IMR-90 (cell line): ENCODE measurements at regions not wholly inside any gene's neighbourhood (a gene's known extent, or its start where the extent isn't known, plus 50 kb on each side); places are given as distances from the start of the nearest gene placed in this dataset.

Source experiments
- ATAC-seq: fragments of 200-7000 bp; cut with Tn5 transposase; 2 replicates; pipeline ENCODE4 v1.9.1; 2020; ENCODE audit warnings: low read depth, mild to moderate bottlenecking, moderate library complexity
- BruUV-seq: library from RNA; stranded (reverse); fragments of 400-500 nt; replicated peaks from 2 replicates; lab custom pipeline; 2021; lab: Mats Ljungman, UMichigan
- CTCF ChIA-PET: fragments of 300-600 bp; formaldehyde crosslinking; extraction: SDS; loops from one replicate; lab custom pipeline; 2021; ENCODE audit warnings: antibody characterized with exemption; lab: Yijun Ruan, JAX
- POLR2A ChIA-PET: fragments of 300-600 bp; sonication (Branson Sonifier 250); formaldehyde crosslinking; loops from one replicate; lab custom pipeline; 2022; ENCODE audit warnings: antibody characterized with exemption; ENCODE audit not compliant: unreplicated experiment; lab: Charles Lee
- DNase-seq: peaks from one replicate; pipeline ENCODE4 v3.0.0; 2013
- H2AFZ ChIP-seq: replicated peaks from 2 replicates; pipeline ENCODE3; 2013; ENCODE audit warnings: low read length, mild to moderate bottlenecking; ENCODE audit not compliant: poor library complexity
- H2AK5ac ChIP-seq: 2 replicates; pipeline ENCODE4 v1.6.1; 2013; ENCODE audit warnings: low read depth, low read length, inconsistent platforms
- H2AK9ac ChIP-seq: replicated peaks from 2 replicates; pipeline ENCODE3; 2013; ENCODE audit warnings: mild to moderate bottlenecking, low read depth, low read length, moderate library complexity; ENCODE audit not compliant: poor library complexity
- H2BK120ac ChIP-seq: 2 replicates; pipeline ENCODE4 v1.6.1; 2013; ENCODE audit warnings: low read depth, low read length, inconsistent platforms
- H2BK15ac ChIP-seq: 3 replicates; pipeline ENCODE4 v1.6.1; 2013; ENCODE audit warnings: low read depth, low read length, inconsistent platforms
- H2BK20ac ChIP-seq: 2 replicates; pipeline ENCODE4 v1.6.1; 2013; ENCODE audit warnings: low read depth, mild to moderate bottlenecking, inconsistent platforms, low read length, moderate library complexity
- H2BK5ac ChIP-seq: 2 replicates; pipeline ENCODE4 v1.6.1; 2013; ENCODE audit warnings: mild to moderate bottlenecking, low read depth, low read length, inconsistent platforms; ENCODE audit not compliant: poor library complexity, severe bottlenecking
- H3K14ac ChIP-seq: replicated peaks from 2 replicates; pipeline ENCODE4 v1.6.1; 2013; ENCODE audit warnings: low read depth, low read length, inconsistent platforms
- H3K18ac ChIP-seq: 2 replicates; pipeline ENCODE4 v1.6.1; 2013; ENCODE audit warnings: low read depth, low read length, control low read depth
- H3K23ac ChIP-seq: 2 replicates; pipeline ENCODE4 v1.6.1; 2013; ENCODE audit warnings: low read depth, low read length, inconsistent platforms
- H3K27ac ChIP-seq: 2 replicates; pipeline ENCODE4 v1.5.1; 2013; ENCODE audit warnings: mild to moderate bottlenecking, control low read depth, low read length; ENCODE audit not compliant: insufficient read depth
- H3K27me3 ChIP-seq: 2 replicates; pipeline ENCODE4 v1.6.1; 2013; ENCODE audit warnings: low read length; ENCODE audit not compliant: control insufficient read depth, insufficient read depth
- H3K36me3 ChIP-seq: 2 replicates; pipeline ENCODE4 v1.6.1; 2013; ENCODE audit warnings: low read length, mixed read lengths; ENCODE audit not compliant: control insufficient read depth, insufficient read depth
- H3K4ac ChIP-seq: 2 replicates; pipeline ENCODE4 v1.6.1; 2013; ENCODE audit warnings: low read depth, low read length, inconsistent platforms
- H3K4me1 ChIP-seq: 2 replicates; pipeline ENCODE4 v1.6.1; 2013; ENCODE audit warnings: low read length, mixed read lengths; ENCODE audit not compliant: control insufficient read depth, insufficient read depth
- H3K4me2 ChIP-seq: 2 replicates; pipeline ENCODE4 v1.6.1; 2013; ENCODE audit warnings: low read depth, mild to moderate bottlenecking, control low read depth, low read length, moderate library complexity
- H3K4me3 ChIP-seq: 2 replicates; pipeline ENCODE4 v1.5.1; 2013; ENCODE audit warnings: low read depth, mild to moderate bottlenecking, control low read depth, low read length, moderate library complexity; ENCODE audit not compliant: insufficient read depth
- H3K56ac ChIP-seq: 2 replicates; pipeline ENCODE4 v1.6.1; 2013; ENCODE audit warnings: low read length, inconsistent platforms; ENCODE audit not compliant: insufficient read depth; ENCODE audit errors: extremely low read depth
- H3K79me1 ChIP-seq, 2 experiments: 2 replicates each; pipeline ENCODE4 v1.6.1; 2013; ENCODE audit warnings: low read length in 2 of 2, inconsistent platforms in 1 of 2, low read depth in 1 of 2
- H3K9ac ChIP-seq: 2 replicates; pipeline ENCODE4 v1.6.1; 2013; ENCODE audit warnings: low read depth, low read length, control low read depth
- H3K9me1 ChIP-seq: 2 replicates; pipeline ENCODE4 v1.6.1; 2013; ENCODE audit warnings: low read length, inconsistent platforms; ENCODE audit not compliant: insufficient read depth
- H3K9me3 ChIP-seq: 2 replicates; pipeline ENCODE4 v1.6.1; 2013; ENCODE audit warnings: low read length; ENCODE audit not compliant: control insufficient read depth, insufficient read depth
- H4K20me1 ChIP-seq: 2 replicates; pipeline ENCODE4 v1.6.1; 2013; ENCODE audit warnings: low read length, inconsistent platforms; ENCODE audit not compliant: insufficient read depth
- H4K5ac ChIP-seq: 2 replicates; pipeline ENCODE4 v1.6.1; 2013; ENCODE audit warnings: mild to moderate bottlenecking, low read depth, low read length, control low read depth
- H4K8ac ChIP-seq, 2 experiments: 2 replicates each; pipeline ENCODE4 v1.6.1; 2013; ENCODE audit warnings: low read depth in 2 of 2, low read length in 2 of 2, control low read depth in 1 of 2, inconsistent platforms in 1 of 2
- H4K91ac ChIP-seq: 2 replicates; pipeline ENCODE4 v1.6.1; 2013; ENCODE audit warnings: low read depth, low read length, inconsistent platforms; ENCODE audit not compliant: insufficient read depth
- BHLHE40 ChIP-seq: fragments of 150-350 bp; IDR thresholded peaks from 2 replicates; pipeline ENCODE4 v1.6.1; 2016; ENCODE audit warnings: mild to moderate bottlenecking, low read depth, low read length
- CEBPB ChIP-seq: IDR thresholded peaks from 2 replicates; pipeline ENCODE4 v1.6.1; 2012; ENCODE audit warnings: low read depth, low read length, improper control_type of control experiment
- CHD1 ChIP-seq: IDR thresholded peaks from 2 replicates; pipeline ENCODE4 v1.6.1; 2012; ENCODE audit warnings: low read depth, low read length, improper control_type of control experiment
- FOS ChIP-seq: fragments of 150-350 bp; IDR thresholded peaks from 2 replicates; pipeline ENCODE4 v1.6.1; 2016; ENCODE audit warnings: low read depth, low read length
- MAFK ChIP-seq: IDR thresholded peaks from 2 replicates; pipeline ENCODE4 v1.6.1; 2012; ENCODE audit warnings: low read depth, low read length, improper control_type of control experiment
- MAZ ChIP-seq: IDR thresholded peaks from 2 replicates; pipeline ENCODE4 v1.6.1; 2012; ENCODE audit warnings: low read depth, mild to moderate bottlenecking, low read length, improper control_type of control experiment, moderate library complexity, borderline replicate concordance
- MXI1 ChIP-seq: IDR thresholded peaks from 2 replicates; pipeline ENCODE4 v1.6.1; 2012; ENCODE audit warnings: low read depth, mild to moderate bottlenecking, low read length, moderate library complexity, borderline replicate concordance
- POLR2A ChIP-seq: IDR thresholded peaks from 2 replicates; pipeline ENCODE4 v1.6.1; 2012; ENCODE audit warnings: mild to moderate bottlenecking, low read depth, low read length
- RAD21 ChIP-seq: IDR thresholded peaks from 2 replicates; pipeline ENCODE4 v1.6.1; 2012; ENCODE audit warnings: low read length, improper control_type of control experiment
- RCOR1 ChIP-seq: IDR thresholded peaks from 2 replicates; pipeline ENCODE4 v1.6.1; 2012; ENCODE audit warnings: mild to moderate bottlenecking, low read length, improper control_type of control experiment; ENCODE audit not compliant: insufficient replicate concordance
- RFX5 ChIP-seq: IDR thresholded peaks from 2 replicates; pipeline ENCODE4 v1.8.0; 2012; ENCODE audit warnings: low read depth, mild to moderate bottlenecking, low read length, moderate library complexity
- SMC3 ChIP-seq: fragments of 150-350 bp; IDR thresholded peaks from 2 replicates; pipeline ENCODE4 v1.6.1; 2016; ENCODE audit warnings: low read depth, mild to moderate bottlenecking, antibody characterized with exemption, low read length, moderate library complexity
- WGBS, 2 experiments: methylation state at CpG; one replicate each; pipeline versions ENCODE4 v1.1.5 to v1.1.7; 2013; ENCODE audit warnings: missing lambda C conversion rate in 2 of 2; ENCODE audit not compliant: insufficient read length in 1 of 2; ENCODE audit errors: extremely low coverage in 2 of 2; 5-methylcytosine and 5-hydroxymethylcytosine counted together
- dilution Hi-C: fragments of 300-500 bp; cut with HindIII; formaldehyde crosslinking; loops from one replicate; pipeline ENCODE4 v1.14.3; 2018; ENCODE audit warnings: low sequenced_read_pairs; ENCODE audit not compliant: unreplicated experiment
- in situ Hi-C: fragments of 300-500 bp; cut with MboI; formaldehyde crosslinking; loops from 3 replicates; pipeline ENCODE4 v1.14.3; 2019; ENCODE audit warnings: low sequenced_read_pairs, inconsistent platforms, mixed read lengths
- intact Hi-C: fragments of 100-400 bp; cut with micrococcal nuclease; formaldehyde crosslinking; loops from 2 replicates; pipeline ENCODE4 v1.10.0; 2022
- TF ChIP-seq, protein P1 (sequence below): fragments of 150-350 bp; IDR thresholded peaks from 2 replicates; pipeline ENCODE4 v1.6.1; 2017; ENCODE audit warnings: mild to moderate bottlenecking, antibody characterized with exemption, low read length, low read depth
- TF ChIP-seq, protein P2 (sequence below): fragments of 150-350 bp; IDR thresholded peaks from 2 replicates; pipeline ENCODE4 v1.6.1; 2016; ENCODE audit warnings: low read depth, mild to moderate bottlenecking, low read length, moderate library complexity, borderline replicate concordance
- TF ChIP-seq, protein P3 (sequence below): conservative IDR thresholded peaks from 2 replicates; pipeline ENCODE4 v1.5.1; 2012; ENCODE audit warnings: mild to moderate bottlenecking, low read depth, low read length, improper control_type of control experiment

DNA sequence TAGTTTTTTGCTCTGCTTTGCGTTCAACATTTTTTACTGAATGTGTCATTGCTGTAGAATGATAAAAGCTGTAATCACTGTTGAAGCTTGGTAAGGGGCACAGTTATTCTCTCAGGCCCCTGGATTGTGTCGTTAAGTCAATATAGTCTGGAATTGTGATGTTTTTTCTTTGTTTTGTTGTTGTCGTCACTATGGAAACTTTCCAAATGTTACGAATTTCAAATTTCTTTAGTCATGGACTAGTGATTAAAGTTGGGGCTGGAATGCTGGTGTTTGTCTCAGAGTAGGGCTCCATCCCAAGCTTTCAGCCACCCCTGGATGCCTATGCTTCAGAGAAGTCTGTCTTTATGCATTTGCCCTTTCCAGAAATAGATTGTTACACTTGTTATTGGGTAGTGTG, 287.2 kb downstream of the CDH19 start:
- Histone ChIP-seq H4K8ac (no peak overlapping the region), H2BK5ac (no peak overlapping the region), H4K20me1 (no peaks in the 10 kb centered on the region), H3K23ac (no peak overlapping the region), H3K4ac (no peak overlapping the region), H2BK120ac (no peak overlapping the region), H2AFZ (no peak overlapping the region), H2AK9ac (no peak overlapping the region), H2BK20ac (no peak overlapping the region), H3K4me2 (no peak overlapping the region), H3K9me3 (peaks cover 5% of the 10 kb centered on the region; the same call in 1 of the 2 replicates), H3K56ac (no peak overlapping the region), H3K9ac (no peak overlapping the region), H3K36me3 (no peaks in the 10 kb centered on the region), H3K79me1 (no peaks in the 10 kb centered on the region), H4K5ac (no peak overlapping the region), H4K91ac (no peak overlapping the region), H3K27me3 (no peaks in the 10 kb centered on the region), H2AK5ac (no peak overlapping the region), H3K4me1 (no peaks in the 10 kb centered on the region), H3K4me3 (no peak overlapping the region), H2BK15ac (no peak overlapping the region), H3K18ac (no peak overlapping the region), H3K9me1 (no peaks in the 10 kb centered on the region), H3K27ac (no peak overlapping the region), H3K14ac (no peak overlapping the region)
- WGBS, 2 experiments = no CpG with 5 or more reads among the region's 4 CpGs
- no peak for TF ChIP-seq RCOR1
- no peak for TF ChIP-seq RAD21
- no peak for TF ChIP-seq POLR2A
- TF ChIP-seq MAFK = no peak
- TF ChIP-seq MXI1 = no peak
- TF ChIP-seq FOS = no peak
- TF ChIP-seq BHLHE40 = no peak
- no peak for TF ChIP-seq SMC3
- TF ChIP-seq, protein P1, sequence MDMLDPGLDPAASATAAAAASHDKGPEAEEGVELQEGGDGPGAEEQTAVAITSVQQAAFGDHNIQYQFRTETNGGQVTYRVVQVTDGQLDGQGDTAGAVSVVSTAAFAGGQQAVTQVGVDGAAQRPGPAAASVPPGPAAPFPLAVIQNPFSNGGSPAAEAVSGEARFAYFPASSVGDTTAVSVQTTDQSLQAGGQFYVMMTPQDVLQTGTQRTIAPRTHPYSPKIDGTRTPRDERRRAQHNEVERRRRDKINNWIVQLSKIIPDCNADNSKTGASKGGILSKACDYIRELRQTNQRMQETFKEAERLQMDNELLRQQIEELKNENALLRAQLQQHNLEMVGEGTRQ = no peak
- TF ChIP-seq, protein P2, sequence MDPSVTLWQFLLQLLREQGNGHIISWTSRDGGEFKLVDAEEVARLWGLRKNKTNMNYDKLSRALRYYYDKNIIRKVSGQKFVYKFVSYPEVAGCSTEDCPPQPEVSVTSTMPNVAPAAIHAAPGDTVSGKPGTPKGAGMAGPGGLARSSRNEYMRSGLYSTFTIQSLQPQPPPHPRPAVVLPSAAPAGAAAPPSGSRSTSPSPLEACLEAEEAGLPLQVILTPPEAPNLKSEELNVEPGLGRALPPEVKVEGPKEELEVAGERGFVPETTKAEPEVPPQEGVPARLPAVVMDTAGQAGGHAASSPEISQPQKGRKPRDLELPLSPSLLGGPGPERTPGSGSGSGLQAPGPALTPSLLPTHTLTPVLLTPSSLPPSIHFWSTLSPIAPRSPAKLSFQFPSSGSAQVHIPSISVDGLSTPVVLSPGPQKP = no peak
- no peak for TF ChIP-seq RFX5
- no peak for TF ChIP-seq MAZ
- no peak for TF ChIP-seq CEBPB
- no peak for TF ChIP-seq CHD1
- TF ChIP-seq, protein P3, sequence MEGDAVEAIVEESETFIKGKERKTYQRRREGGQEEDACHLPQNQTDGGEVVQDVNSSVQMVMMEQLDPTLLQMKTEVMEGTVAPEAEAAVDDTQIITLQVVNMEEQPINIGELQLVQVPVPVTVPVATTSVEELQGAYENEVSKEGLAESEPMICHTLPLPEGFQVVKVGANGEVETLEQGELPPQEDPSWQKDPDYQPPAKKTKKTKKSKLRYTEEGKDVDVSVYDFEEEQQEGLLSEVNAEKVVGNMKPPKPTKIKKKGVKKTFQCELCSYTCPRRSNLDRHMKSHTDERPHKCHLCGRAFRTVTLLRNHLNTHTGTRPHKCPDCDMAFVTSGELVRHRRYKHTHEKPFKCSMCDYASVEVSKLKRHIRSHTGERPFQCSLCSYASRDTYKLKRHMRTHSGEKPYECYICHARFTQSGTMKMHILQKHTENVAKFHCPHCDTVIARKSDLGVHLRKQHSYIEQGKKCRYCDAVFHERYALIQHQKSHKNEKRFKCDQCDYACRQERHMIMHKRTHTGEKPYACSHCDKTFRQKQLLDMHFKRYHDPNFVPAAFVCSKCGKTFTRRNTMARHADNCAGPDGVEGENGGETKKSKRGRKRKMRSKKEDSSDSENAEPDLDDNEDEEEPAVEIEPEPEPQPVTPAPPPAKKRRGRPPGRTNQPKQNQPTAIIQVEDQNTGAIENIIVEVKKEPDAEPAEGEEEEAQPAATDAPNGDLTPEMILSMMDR = no peak
- ChIA-PET POLR2A (no interaction called here), CTCF (no interaction called here)
- ATAC-seq (no peak), DNase-seq (no peak)
- in situ Hi-C loops = no loop called here
- dilution Hi-C loops = no loop called here
- no TSS peak for BruUV-seq
- intact Hi-C loops = no loop called here
